RWPE2 (cell line): ENCODE measurements at regions not wholly inside any gene's neighbourhood (a gene's known extent, or its start where the extent isn't known, plus 50 kb on each side); places are given as distances from the start of the nearest gene placed in this dataset.

Experiments
- ATAC-seq: fragments of 200-7000 bp; cut with Tn5 transposase; 3 replicates; pipeline ENCODE4 v1.9.1; 2021; ENCODE audit warnings: low read depth
- DNase-seq: peaks from one replicate; pipeline ENCODE4 v3.0.0-alpha.2; 2020; ENCODE audit warnings: low spot score
- H3K27ac ChIP-seq: fragments of 450-650 bp; 2 replicates; pipeline ENCODE4 v1.5.1; 2017; ENCODE audit warnings: mild to moderate bottlenecking; ENCODE audit not compliant: poor library complexity, severe bottlenecking
- H3K27me3 ChIP-seq: fragments of 250-450 bp; sonication (Bioruptor Pico); 2 replicates; pipeline ENCODE4 v1.5.1; 2021; ENCODE audit warnings: mild to moderate bottlenecking, moderate library complexity; ENCODE audit not compliant: insufficient read depth, poor library complexity, severe bottlenecking
- H3K36me3 ChIP-seq: fragments of 250-450 bp; sonication (Bioruptor Pico); 2 replicates; pipeline ENCODE4 v1.5.1; 2020; ENCODE audit warnings: low read depth, mild to moderate bottlenecking, moderate library complexity
- H3K4me1 ChIP-seq: fragments of 250-450 bp; sonication (Bioruptor Pico); 2 replicates; pipeline ENCODE4 v1.5.1; 2021; ENCODE audit warnings: mild to moderate bottlenecking, moderate library complexity; ENCODE audit not compliant: insufficient read depth, poor library complexity, severe bottlenecking
- H3K4me3 ChIP-seq: fragments of 250-450 bp; sonication (Bioruptor Pico); 2 replicates; pipeline ENCODE4 v1.5.1; 2021; ENCODE audit warnings: mild to moderate bottlenecking, moderate library complexity; ENCODE audit not compliant: severe bottlenecking
- H3K9me3 ChIP-seq: fragments of 250-450 bp; sonication (Bioruptor Pico); 2 replicates; pipeline ENCODE4 v1.5.1; 2021; ENCODE audit warnings: mild to moderate bottlenecking, moderate library complexity; ENCODE audit not compliant: severe bottlenecking
- TF ChIP-seq, protein P1 (sequence below): fragments of 450-650 bp; IDR thresholded peaks from one replicate; pipeline ENCODE4 v1.5.1; 2017; ENCODE audit warnings: mild to moderate bottlenecking, moderate library complexity; ENCODE audit not compliant: poor library complexity, severe bottlenecking

DNA sequence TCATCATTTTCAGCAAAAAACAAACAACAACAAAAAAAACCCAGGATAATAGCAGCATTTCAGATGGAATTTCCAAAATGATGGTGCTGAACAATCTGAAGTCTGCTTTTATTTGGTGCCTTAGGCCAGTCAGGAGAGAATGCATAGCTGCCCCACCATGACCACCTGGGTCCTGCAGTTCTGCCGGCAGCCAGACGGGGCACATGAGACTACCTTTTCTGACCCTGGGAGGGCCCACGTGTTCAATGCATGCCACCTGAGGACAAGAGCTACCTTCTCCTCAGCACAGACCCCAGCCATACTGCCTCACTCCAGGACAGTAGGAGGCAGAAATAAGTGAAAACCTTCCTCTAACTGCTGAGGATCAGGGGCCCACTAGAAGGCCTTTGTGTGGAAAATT lies 295.8 kb upstream of the TSPY4 start:
- Histone ChIP-seq H3K27me3 (no peaks in the 10 kb centered on the region), H3K36me3 (no peaks in the 10 kb centered on the region), H3K9me3 (peaks cover 4% of the 10 kb centered on the region), H3K27ac (no peak overlapping the region), H3K4me3 (no peak overlapping the region), H3K4me1 (no peaks in the 10 kb centered on the region)
- TF ChIP-seq, protein P1, sequence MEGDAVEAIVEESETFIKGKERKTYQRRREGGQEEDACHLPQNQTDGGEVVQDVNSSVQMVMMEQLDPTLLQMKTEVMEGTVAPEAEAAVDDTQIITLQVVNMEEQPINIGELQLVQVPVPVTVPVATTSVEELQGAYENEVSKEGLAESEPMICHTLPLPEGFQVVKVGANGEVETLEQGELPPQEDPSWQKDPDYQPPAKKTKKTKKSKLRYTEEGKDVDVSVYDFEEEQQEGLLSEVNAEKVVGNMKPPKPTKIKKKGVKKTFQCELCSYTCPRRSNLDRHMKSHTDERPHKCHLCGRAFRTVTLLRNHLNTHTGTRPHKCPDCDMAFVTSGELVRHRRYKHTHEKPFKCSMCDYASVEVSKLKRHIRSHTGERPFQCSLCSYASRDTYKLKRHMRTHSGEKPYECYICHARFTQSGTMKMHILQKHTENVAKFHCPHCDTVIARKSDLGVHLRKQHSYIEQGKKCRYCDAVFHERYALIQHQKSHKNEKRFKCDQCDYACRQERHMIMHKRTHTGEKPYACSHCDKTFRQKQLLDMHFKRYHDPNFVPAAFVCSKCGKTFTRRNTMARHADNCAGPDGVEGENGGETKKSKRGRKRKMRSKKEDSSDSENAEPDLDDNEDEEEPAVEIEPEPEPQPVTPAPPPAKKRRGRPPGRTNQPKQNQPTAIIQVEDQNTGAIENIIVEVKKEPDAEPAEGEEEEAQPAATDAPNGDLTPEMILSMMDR, result no peak
- ATAC-seq (no peak), DNase-seq (no peak)
